ENCODE measurements at regions not wholly inside any gene's neighbourhood (a gene's known extent, or its start where the extent isn't known, plus 50 kb on each side); places are given as distances from the start of the nearest gene placed in this dataset.

DNA sequence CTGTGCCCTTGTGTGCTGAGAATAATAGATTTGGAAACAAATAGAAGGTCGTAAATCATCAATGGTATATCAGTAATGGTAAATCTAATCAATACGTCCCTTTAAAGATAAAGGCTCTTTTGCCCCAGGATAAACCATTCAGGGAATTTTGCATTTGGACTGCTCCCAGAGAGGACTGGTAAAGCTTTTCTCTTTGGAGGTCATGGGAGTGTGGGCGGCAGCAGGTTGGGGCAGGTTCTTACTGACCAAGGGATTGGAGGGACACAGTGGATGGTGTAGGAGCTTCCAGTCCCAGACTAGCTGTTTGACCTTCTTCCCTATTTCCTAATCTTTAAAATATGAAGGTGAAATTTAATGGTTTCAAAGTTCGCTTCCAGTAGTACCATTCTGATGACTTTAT is 87.8 kb upstream of the NTF3 start:
- H3K4me3 ChIP-seq (replicated peaks; ENCODE audit: low read depth, low read length), result no peak overlapping the region
- no peaks in the 10 kb centered on the region; the same call in none of the 2 replicates for H3K27me3 ChIP-seq (replicated peaks; ENCODE audit: control insufficient read depth, insufficient read depth, low read length)
- no peak for DNase-seq (ENCODE audit: extremely low read depth, insufficient read length)
- TF ChIP-seq, protein P1, sequence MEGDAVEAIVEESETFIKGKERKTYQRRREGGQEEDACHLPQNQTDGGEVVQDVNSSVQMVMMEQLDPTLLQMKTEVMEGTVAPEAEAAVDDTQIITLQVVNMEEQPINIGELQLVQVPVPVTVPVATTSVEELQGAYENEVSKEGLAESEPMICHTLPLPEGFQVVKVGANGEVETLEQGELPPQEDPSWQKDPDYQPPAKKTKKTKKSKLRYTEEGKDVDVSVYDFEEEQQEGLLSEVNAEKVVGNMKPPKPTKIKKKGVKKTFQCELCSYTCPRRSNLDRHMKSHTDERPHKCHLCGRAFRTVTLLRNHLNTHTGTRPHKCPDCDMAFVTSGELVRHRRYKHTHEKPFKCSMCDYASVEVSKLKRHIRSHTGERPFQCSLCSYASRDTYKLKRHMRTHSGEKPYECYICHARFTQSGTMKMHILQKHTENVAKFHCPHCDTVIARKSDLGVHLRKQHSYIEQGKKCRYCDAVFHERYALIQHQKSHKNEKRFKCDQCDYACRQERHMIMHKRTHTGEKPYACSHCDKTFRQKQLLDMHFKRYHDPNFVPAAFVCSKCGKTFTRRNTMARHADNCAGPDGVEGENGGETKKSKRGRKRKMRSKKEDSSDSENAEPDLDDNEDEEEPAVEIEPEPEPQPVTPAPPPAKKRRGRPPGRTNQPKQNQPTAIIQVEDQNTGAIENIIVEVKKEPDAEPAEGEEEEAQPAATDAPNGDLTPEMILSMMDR (IDR thresholded peaks at IDR 0.05; ENCODE audit: insufficient read depth, low read length, poor library complexity, severe bottlenecking), result no peak
- H3K36me3 ChIP-seq (ENCODE audit: control insufficient read depth, insufficient read depth, low read length), result no peaks in the 10 kb centered on the region

DNA sequence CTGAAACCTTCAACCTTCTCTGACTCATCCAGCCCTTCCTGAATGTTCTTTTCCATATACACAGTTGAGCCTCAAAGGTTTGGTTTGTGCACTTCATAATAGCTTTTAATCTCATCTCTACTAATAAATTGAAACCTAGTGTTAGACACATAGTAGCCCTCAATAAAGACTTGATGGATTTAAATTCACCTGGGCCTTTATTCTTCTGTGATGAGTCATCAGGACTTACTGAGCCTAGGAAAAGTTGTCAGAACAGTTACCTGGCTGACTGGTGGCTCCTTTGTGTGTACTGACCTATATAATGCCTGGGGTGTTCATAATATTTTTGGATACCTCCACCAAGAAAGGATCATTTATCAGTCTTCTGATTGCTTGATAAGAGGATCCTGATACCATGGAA is 86.4 kb upstream of the NTF3 start:
- TF ChIP-seq, protein P1 (IDR thresholded peaks at IDR 0.05; ENCODE audit: insufficient read depth, low read length, poor library complexity, severe bottlenecking), result no peak
- no peak overlapping the region for H3K4me3 ChIP-seq (replicated peaks; ENCODE audit: low read depth, low read length)
- no peaks in the 10 kb centered on the region for H3K36me3 ChIP-seq (ENCODE audit: control insufficient read depth, insufficient read depth, low read length)
- DNase-seq (ENCODE audit: extremely low read depth, insufficient read length), result no peak
- H3K27me3 ChIP-seq (replicated peaks; ENCODE audit: control insufficient read depth, insufficient read depth, low read length), result no peaks in the 10 kb centered on the region; the same call in none of the 2 replicates

DNA sequence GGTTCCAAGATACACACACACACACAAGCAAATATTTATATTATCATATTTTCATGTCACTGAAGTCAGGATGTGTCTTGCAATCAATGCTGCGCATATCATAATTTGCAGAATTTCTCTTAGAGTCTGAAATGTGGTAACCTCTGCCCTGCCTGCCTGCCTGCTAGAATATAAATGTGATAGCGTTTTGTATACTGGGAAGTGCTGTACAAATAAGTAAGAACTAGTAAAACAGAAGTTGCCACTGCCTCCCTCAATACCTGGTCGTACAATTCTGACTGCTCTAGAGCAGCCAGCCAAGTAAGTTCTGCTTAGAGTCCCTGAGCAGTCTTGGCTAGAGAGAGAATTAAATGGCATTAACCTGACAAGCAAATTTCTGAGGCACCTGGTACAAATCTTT is 83.9 kb upstream of the NTF3 start:
- Histone ChIP-seq H3K4me3 (replicated peaks; ENCODE audit: low read depth, low read length) (no peak overlapping the region), H3K27me3 (replicated peaks; ENCODE audit: control insufficient read depth, insufficient read depth, low read length) (no peaks in the 10 kb centered on the region; the same call in none of the 2 replicates), H3K36me3 (ENCODE audit: control insufficient read depth, insufficient read depth, low read length) (no peaks in the 10 kb centered on the region)
- no peak for DNase-seq (ENCODE audit: extremely low read depth, insufficient read length)
- TF ChIP-seq, protein P1 (IDR thresholded peaks at IDR 0.05; ENCODE audit: insufficient read depth, low read length, poor library complexity, severe bottlenecking), result no peak

- H3K36me3 ChIP-seq (ENCODE audit: control insufficient read depth, insufficient read depth, low read length), result no peaks in the 10 kb centered on the region
- H3K27me3 ChIP-seq (replicated peaks; ENCODE audit: control insufficient read depth, insufficient read depth, low read length), result no peaks in the 10 kb centered on the region; the same call in none of the 2 replicates
- DNase-seq (ENCODE audit: extremely low read depth, insufficient read length), result no peak
- H3K4me3 ChIP-seq (replicated peaks; ENCODE audit: low read depth, low read length), result no peak overlapping the region
- TF ChIP-seq, protein P1 (IDR thresholded peaks at IDR 0.05; ENCODE audit: insufficient read depth, low read length, poor library complexity, severe bottlenecking), result no peak
Observed at GRCh38 chr12:5348491-5348890, 83.4 kb upstream of the NTF3 start.

DNA sequence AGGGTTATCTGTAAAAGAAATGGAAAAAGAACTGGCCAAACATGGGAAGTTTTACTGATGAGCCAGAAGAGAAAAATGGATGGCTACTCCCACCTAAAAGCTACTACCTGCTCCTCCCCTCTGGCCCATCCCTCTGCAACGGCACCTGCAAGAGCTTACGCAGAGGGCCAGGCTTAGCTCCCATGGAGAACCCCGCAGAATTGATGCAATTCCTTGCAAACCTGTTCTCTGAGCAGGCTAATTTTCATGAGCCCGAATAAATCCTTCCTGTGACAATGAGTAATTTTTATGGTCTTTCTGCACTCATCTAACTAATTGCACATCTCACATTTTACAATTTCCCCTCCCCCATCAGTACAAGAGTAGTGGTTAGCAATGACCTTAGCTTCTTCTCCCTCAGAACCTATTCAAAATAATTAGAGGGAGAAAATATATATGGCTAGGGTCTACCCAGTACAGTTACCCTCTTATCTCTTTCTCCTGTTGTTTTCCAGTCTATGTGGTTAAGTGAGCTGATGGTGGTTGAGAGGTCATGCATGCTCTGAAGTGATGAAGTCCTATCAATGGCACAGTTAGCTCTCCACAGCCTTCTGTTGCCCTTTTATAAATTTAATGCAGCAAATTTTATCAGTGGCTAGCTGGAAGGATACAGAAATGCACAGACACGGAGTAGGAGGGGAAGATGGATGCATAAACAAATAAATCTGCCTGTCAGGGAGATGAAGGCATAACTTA is 67.7 kb upstream of the NTF3 start:
- DNase-seq (ENCODE audit: extremely low read depth, insufficient read length), result no peak
- H3K27me3 ChIP-seq (replicated peaks; ENCODE audit: control insufficient read depth, insufficient read depth, low read length), result no peaks in the 10 kb centered on the region; the same call in none of the 2 replicates
- no peaks in the 10 kb centered on the region for H3K36me3 ChIP-seq (ENCODE audit: control insufficient read depth, insufficient read depth, low read length)
- TF ChIP-seq, protein P1 (IDR thresholded peaks at IDR 0.05; ENCODE audit: insufficient read depth, low read length, poor library complexity, severe bottlenecking), result no peak
- no peak overlapping the region for H3K4me3 ChIP-seq (replicated peaks; ENCODE audit: low read depth, low read length)

Measured in GM06990 (cell line).